Osteocyte (in vitro differentiated cells): ENCODE measurements at regions not wholly inside any gene's neighbourhood (a gene's known extent, or its start where the extent isn't known, plus 50 kb on each side); places are given as distances from the start of the nearest gene placed in this dataset.

Experiments
- DNase-seq: peaks from one replicate; pipeline ENCODE4 v3.0.0; 2021; ENCODE audit warnings: mixed read lengths; ENCODE audit not compliant: unreplicated experiment; ENCODE audit errors: extremely low spot score
- H3K27ac Mint-ChIP-seq: one replicate; pipeline ENCODE4 v1.8.0; 2021; ENCODE audit warnings: mild to moderate bottlenecking, mixed read lengths; ENCODE audit not compliant: unreplicated experiment
- H3K27me3 Mint-ChIP-seq: one replicate; pipeline ENCODE4 v1.8.0; 2021; ENCODE audit warnings: mixed read lengths; ENCODE audit not compliant: unreplicated experiment
- H3K36me3 Mint-ChIP-seq: one replicate; pipeline ENCODE4 v1.8.0; 2021; ENCODE audit warnings: mixed read lengths; ENCODE audit not compliant: unreplicated experiment
- H3K4me1 Mint-ChIP-seq: one replicate; pipeline ENCODE4 v1.8.0; 2021; ENCODE audit warnings: mixed read lengths; ENCODE audit not compliant: unreplicated experiment
- H3K4me3 Mint-ChIP-seq: one replicate; pipeline ENCODE4 v1.8.0; 2021; ENCODE audit warnings: mild to moderate bottlenecking, moderate library complexity, mixed read lengths; ENCODE audit not compliant: unreplicated experiment
- H3K9me3 Mint-ChIP-seq: one replicate; pipeline ENCODE4 v1.8.0; 2021; ENCODE audit warnings: mixed read lengths; ENCODE audit not compliant: unreplicated experiment
- CTCF ChIP-seq: fragments of 200-600 bp; sonication (generic); IDR thresholded peaks from 2 replicates; pipeline ENCODE4 v1.5.0; 2021; ENCODE audit warnings: antibody characterized with exemption, mild to moderate bottlenecking, moderate library complexity

DNA sequence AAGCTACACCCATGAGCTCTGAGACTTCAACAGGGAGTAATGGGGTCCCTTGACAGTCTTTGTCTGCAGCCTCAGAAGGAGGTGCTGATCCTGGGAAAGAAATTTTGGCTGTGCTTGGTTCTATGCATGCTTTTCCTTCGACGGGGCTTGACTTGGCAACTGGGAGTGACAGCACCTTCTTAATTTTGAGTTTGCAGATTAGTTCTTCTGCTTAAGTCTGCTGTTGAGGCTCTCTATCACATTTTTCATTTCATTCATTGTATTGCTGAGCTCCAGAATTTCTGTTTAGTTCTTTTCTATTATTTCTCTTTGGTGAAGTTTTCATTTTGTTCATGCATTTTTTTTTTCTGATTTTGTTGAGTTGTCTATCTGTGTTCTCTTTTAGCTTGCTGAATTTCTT is 125.6 kb downstream of the SNX19 start:
- peak; percentile 17 for DNase-seq
- Mint-ChIP-seq H3K27me3 (no peaks in the 10 kb centered on the region), H3K4me3 (no peak overlapping the region), H3K9me3 (peaks cover 10% of the 10 kb centered on the region), H3K36me3 (peaks cover 7% of the 10 kb centered on the region), H3K4me1 (peaks cover 35% of the 10 kb centered on the region), H3K27ac (no peak overlapping the region)
- TF ChIP-seq CTCF = no peak

DNA sequence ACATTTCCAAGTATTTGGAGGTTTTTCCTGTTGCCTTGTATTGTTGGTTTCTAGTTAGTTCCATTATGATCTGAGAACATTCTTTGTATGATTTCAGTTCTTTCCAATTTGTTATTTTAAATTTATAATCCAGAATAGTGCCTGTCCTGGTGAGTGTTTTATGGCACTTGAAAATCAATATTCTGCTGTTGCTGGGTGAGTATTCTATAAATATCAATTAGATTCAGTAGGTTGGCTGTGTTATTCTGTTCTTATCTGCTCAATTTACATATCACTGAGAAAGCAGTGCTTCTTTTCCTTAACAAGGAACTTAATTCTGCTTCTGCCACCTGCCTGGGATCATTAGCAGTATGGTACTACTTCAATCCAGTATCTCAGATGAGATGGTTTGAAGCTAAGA is 123.5 kb downstream of the SNX19 start:
- Mint-ChIP-seq H3K9me3 (peaks cover 13% of the 10 kb centered on the region), H3K27me3 (no peaks in the 10 kb centered on the region), H3K4me3 (no peak overlapping the region), H3K27ac (no peak overlapping the region), H3K36me3 (peaks cover 7% of the 10 kb centered on the region), H3K4me1 (peaks cover 15% of the 10 kb centered on the region)
- no peak for TF ChIP-seq CTCF
- no peak for DNase-seq

GRCh38 chr11:130796828-130797227 is 119.5 kb downstream of the SNX19 start:
- Mint-ChIP-seq H3K27ac (no peak overlapping the region), H3K36me3 (no peaks in the 10 kb centered on the region), H3K9me3 (peaks cover 7% of the 10 kb centered on the region), H3K4me1 (peaks cover 20% of the 10 kb centered on the region), H3K4me3 (no peak overlapping the region), H3K27me3 (no peaks in the 10 kb centered on the region)
- DNase-seq = peak; percentile 15
- no peak for TF ChIP-seq CTCF

- Mint-ChIP-seq H3K27ac (peak overlapping the region; percentile 53), H3K9me3 (peaks cover 7% of the 10 kb centered on the region), H3K4me1 (peaks cover 31% of the 10 kb centered on the region), H3K36me3 (no peaks in the 10 kb centered on the region), H3K27me3 (no peaks in the 10 kb centered on the region), H3K4me3 (no peak overlapping the region)
- TF ChIP-seq CTCF = no peak
- peak; percentile 10 for DNase-seq
Observed at GRCh38 chr11:130798280-130798679, 118.0 kb downstream of the SNX19 start.

DNA sequence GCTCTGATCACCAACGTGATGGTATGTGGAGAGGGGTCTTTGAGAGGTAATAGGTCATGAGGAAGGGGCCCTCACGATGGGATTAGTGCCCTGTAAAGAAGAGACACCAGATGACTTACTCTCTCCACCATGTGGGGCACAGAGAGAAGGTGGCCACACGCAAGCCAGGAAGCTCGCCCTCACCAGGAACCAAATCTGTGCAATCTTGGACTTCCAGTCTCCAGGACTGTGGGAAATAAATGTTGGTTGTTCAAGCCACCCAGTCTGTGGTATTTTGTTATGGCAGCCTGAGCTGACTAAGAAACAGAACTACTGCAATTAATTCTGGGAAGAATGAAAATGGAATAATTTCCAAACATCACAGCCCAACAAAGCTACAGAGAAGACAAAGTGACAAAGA is 117.5 kb downstream of the SNX19 start:
- TF ChIP-seq CTCF = no peak
- Mint-ChIP-seq H3K4me3 (no peak overlapping the region), H3K27me3 (no peaks in the 10 kb centered on the region), H3K4me1 (peaks cover 29% of the 10 kb centered on the region), H3K9me3 (peaks cover 7% of the 10 kb centered on the region), H3K36me3 (no peaks in the 10 kb centered on the region), H3K27ac (no peak overlapping the region)
- DNase-seq = peak; percentile 34
